ENCODE measurements at regions not wholly inside any gene's neighbourhood (a gene's known extent, or its start where the extent isn't known, plus 50 kb on each side); places are given as distances from the start of the nearest gene placed in this dataset.
A peak's percentile ranks its signal among the peaks of the same experiment; 100 is the strongest.

DNA sequence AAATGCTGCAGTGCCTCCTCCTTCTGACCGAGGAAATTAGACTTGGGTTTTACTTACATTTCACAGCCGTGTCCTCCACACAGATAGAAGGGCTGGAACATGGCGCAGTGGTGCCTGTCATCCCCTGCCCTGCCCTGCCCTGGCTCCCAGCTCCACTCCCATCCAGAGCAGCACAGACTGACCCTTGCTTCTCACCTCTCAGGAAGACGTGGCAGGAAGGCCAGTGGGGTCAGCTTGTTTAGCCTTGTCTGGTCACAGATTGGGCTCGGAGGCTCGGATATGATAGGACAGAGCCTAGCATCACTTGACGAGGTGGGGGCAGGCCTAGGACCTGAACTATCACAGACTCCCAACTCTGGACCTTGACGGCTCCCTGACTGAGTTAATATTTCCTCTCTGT, 88.5 kb downstream of the LINGO1 start:
- no peak overlapping the region for H3K4me3 Mint-ChIP-seq
- H3K36me3 Mint-ChIP-seq (ENCODE audit: low read depth), result no peaks in the 10 kb centered on the region

DNA sequence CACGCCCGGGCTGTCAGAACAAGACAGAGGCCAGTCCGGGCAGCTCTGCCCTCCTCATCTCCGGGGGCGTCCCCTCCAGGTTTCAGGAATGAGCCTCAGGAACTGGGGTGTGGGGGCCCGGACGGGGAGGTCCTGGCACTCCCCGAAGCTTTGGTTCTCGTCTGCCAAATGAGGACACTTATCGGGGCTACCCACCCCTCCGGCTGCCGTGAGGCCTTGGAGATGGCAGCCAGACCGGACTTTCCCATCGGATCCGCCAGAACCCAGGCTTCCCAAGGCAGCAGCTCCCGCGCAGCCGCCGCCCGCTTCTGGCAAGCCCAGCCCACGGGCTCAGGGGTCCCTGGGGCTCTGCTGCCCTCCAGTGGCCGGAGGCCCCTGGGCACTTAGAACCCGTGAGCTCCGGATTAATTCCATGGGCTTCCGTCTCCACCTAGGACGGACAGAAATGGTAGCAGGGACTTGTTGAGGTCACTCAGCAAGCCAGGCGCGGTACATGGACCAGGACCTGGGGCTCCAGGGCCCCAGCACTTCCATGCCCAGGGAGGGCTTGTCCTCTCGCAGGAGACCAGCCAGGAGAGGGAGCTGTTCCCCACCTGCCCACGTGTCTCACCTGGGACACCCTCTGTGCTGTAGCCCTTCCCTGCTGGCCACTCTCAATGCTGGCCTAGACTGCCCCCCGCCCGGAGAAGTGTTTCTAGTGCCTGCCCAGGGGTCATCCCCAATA, 89.4 kb downstream of the LINGO1 start:
- peak; percentile 83 for DNase-seq (ENCODE audit: low read depth, low spot score)
- Mint-ChIP-seq H3K27me3 (ENCODE audit: low read depth) (no peaks in the 10 kb centered on the region), H3K4me3 (peak overlapping the region; percentile 54), H3K9me3 (no peaks in the 10 kb centered on the region), H3K27ac (ENCODE audit: unreplicated experiment) (no peak overlapping the region), H3K4me1 (peaks cover 70% of the 10 kb centered on the region), H3K36me3 (ENCODE audit: low read depth) (no peaks in the 10 kb centered on the region)
- TF ChIP-seq, protein P1, sequence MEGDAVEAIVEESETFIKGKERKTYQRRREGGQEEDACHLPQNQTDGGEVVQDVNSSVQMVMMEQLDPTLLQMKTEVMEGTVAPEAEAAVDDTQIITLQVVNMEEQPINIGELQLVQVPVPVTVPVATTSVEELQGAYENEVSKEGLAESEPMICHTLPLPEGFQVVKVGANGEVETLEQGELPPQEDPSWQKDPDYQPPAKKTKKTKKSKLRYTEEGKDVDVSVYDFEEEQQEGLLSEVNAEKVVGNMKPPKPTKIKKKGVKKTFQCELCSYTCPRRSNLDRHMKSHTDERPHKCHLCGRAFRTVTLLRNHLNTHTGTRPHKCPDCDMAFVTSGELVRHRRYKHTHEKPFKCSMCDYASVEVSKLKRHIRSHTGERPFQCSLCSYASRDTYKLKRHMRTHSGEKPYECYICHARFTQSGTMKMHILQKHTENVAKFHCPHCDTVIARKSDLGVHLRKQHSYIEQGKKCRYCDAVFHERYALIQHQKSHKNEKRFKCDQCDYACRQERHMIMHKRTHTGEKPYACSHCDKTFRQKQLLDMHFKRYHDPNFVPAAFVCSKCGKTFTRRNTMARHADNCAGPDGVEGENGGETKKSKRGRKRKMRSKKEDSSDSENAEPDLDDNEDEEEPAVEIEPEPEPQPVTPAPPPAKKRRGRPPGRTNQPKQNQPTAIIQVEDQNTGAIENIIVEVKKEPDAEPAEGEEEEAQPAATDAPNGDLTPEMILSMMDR (conservative IDR thresholded peaks at IDR 0.05), result peak; percentile 99

More for the DNA sequence above, 88.5 kb downstream of the LINGO1 start:
- Mint-ChIP-seq H3K27ac (ENCODE audit: unreplicated experiment) (no peak overlapping the region), H3K9me3 (no peaks in the 10 kb centered on the region), H3K4me1 (peaks cover 69% of the 10 kb centered on the region), H3K27me3 (ENCODE audit: low read depth) (no peaks in the 10 kb centered on the region)
- DNase-seq (ENCODE audit: low read depth, low spot score), result no peak
- TF ChIP-seq, protein P1 (conservative IDR thresholded peaks at IDR 0.05), result no peak

DNA sequence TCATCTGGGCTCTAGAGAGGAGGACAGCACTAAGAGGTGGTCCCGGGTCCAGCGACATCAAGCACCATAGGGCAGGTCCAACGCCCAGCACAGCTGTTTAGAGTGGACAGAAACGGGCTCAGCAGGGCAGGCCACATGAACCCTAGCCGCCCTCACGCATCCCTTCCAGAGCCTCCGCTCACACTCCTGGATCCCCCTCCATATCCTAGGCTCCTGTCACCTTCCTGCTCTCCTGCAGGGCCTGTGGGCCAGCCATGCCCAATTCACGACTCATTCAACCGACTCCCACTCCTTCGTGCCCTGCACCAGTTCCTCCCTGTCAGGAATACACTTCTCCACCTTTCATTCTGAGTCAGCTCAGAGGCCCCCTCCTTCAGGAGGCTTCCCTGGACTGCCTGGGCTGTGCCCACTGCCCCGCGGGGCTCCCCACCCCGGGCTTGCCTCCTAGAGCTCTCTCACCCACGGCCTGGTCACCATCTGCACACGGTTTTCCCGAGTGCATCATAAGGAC, 90.2 kb downstream of the LINGO1 start:
- H3K4me3 Mint-ChIP-seq, result no peak overlapping the region
- H3K36me3 Mint-ChIP-seq (ENCODE audit: low read depth), result no peaks in the 10 kb centered on the region
- no peaks in the 10 kb centered on the region for H3K27me3 Mint-ChIP-seq (ENCODE audit: low read depth)
- H3K9me3 Mint-ChIP-seq, result no peaks in the 10 kb centered on the region
- peaks cover 72% of the 10 kb centered on the region for H3K4me1 Mint-ChIP-seq
- TF ChIP-seq, protein P1 (conservative IDR thresholded peaks at IDR 0.05), result no peak
- H3K27ac Mint-ChIP-seq (ENCODE audit: unreplicated experiment), result peak overlapping the region; percentile 75
- no peak for DNase-seq (ENCODE audit: low read depth, low spot score)

DNA sequence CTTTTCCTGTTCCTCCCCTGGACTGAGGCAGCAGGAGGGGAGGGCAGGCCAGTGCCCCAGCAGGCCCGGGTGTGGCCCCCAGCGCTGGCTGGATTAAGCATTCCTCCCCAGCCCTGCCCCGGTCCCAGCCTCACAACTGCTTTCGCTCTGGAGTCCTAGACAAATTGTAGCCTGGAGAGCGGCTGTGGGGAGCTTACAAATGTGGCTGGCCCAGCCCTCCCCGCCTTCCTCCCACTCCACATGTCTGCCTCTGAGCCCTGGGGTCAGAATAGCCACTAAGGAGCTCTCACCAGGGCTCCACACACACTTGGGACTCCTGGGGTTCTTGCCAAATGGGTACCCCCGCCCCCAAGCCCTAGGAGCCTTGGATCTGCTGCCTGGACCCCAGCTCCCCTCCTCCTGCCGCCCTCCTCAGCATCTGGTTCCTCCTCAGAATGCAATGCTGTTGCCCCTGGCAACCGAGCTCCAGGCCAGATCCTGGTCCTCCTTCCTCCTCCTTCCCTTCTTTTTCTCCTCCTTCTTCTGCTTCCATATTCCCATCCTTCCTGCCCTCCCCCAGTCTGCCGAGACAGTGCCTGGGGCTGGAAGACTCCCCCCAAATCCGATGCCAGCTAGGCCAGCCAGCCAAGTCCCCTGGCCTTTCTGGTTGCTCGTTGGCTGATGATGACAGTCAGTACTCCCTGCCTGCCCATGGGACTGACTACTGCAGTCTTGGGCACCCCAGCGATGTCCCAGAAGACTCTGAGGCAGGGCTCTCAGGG, 91.1 kb downstream of the LINGO1 start:
- Mint-ChIP-seq H3K4me3 (peak overlapping the region; percentile 62), H3K27me3 (ENCODE audit: low read depth) (no peaks in the 10 kb centered on the region), H3K4me1 (peaks cover 77% of the 10 kb centered on the region), H3K9me3 (no peaks in the 10 kb centered on the region), H3K27ac (ENCODE audit: unreplicated experiment) (peak overlapping the region; percentile 94), H3K36me3 (ENCODE audit: low read depth) (no peaks in the 10 kb centered on the region)
- no peak for DNase-seq (ENCODE audit: low read depth, low spot score)
- TF ChIP-seq, protein P1 (conservative IDR thresholded peaks at IDR 0.05), result no peak

DNA sequence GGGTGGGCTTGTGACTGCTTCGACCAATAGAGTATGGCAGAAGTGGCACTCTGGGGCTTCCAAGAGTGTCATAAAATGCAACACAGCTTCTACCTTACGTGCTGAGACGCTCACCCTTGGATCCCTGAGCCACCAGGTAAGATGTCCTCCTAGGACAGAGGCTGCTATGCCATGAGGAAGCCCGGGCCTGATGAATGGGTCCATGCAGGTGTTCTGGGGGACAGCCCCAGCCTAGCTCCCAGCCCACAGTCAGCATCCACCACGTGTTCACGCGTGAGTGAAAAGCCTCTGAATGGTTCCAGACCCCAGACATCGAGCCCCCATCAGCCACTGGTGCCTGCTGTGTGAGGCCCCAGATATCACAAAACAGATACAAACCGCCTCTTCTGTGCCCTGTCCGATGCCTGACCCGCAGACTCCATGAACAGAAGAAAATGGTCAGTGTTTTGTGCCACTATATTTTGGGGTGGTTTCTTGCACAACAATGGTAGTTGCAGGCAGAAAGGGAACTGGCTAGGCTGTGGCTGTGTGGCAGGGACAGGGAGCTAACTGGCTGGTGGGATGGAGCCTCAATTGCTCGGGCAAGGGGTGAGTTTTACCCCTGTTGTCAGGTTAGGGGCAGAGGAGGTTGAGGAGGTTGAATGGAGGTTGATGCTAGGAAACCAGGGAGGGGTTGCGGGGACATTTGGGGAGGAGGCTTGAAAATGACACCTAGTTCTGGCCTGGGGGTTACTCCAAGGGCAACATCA, 92.2 kb downstream of the LINGO1 start:
- no peaks in the 10 kb centered on the region for H3K9me3 Mint-ChIP-seq
- peaks cover 86% of the 10 kb centered on the region for H3K4me1 Mint-ChIP-seq
- peak overlapping the region; percentile 94 for H3K27ac Mint-ChIP-seq (ENCODE audit: unreplicated experiment)
- TF ChIP-seq, protein P1 (conservative IDR thresholded peaks at IDR 0.05), result no peak
- no peaks in the 10 kb centered on the region for H3K27me3 Mint-ChIP-seq (ENCODE audit: low read depth)
- no peak for DNase-seq (ENCODE audit: low read depth, low spot score)
- no peak overlapping the region for H3K4me3 Mint-ChIP-seq
- no peaks in the 10 kb centered on the region for H3K36me3 Mint-ChIP-seq (ENCODE audit: low read depth)
